AG04449 (cell line): ENCODE measurements at regions not wholly inside any gene's neighbourhood (a gene's known extent, or its start where the extent isn't known, plus 50 kb on each side); places are given as distances from the start of the nearest gene placed in this dataset.

Source experiments
- CTCF ChIA-PET: fragments of 350-600 bp; formaldehyde crosslinking; extraction: SDS; loops from one replicate; lab custom pipeline; 2021; ENCODE audit warnings: antibody characterized with exemption; lab: Yijun Ruan, JAX
- POLR2A ChIA-PET: fragments of 400-600, 350-600 bp; formaldehyde crosslinking; extraction: SDS; loops from one replicate; lab custom pipeline; 2020; ENCODE audit warnings: antibody characterized with exemption, inconsistent platforms; lab: Yijun Ruan, JAX
- DNase-seq: peaks from one replicate; pipeline ENCODE4 v3.0.0-alpha.2; 2010; ENCODE audit warnings: low read depth, low spot score
- H3K4me3 ChIP-seq: 2 replicates; pipeline ENCODE4 v1.5.1; 2011; ENCODE audit warnings: low read depth, mild to moderate bottlenecking, control low read depth, low read length
- TF ChIP-seq, protein P1 (sequence below): IDR thresholded peaks from one replicate; pipeline ENCODE4 v1.5.1; 2011; ENCODE audit warnings: mild to moderate bottlenecking, moderate library complexity, low read length, control low read depth, inconsistent platforms; ENCODE audit not compliant: insufficient read depth; ENCODE audit errors: missing control alignments

DNA sequence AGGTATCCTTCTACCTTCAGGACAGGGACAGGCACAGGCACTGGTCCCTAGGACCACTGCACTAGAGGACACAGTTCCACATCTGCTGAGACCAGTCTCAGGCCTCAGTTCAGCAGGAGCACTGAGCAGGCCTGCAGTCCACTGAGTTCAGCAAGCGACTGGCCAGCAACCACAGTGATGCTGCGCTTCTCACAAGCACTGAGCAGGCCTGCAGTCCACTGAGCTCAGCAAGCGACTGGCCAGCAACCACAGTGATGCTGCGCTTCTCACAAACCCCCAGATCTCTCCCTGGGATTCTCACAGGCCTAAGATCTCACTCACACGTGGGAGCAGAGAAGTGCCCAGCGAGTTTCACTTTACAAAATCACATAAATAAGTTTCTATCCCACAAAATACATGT lies 140.6 kb downstream of the IRS2 start:
- ChIA-PET CTCF (no interaction called here), POLR2A (no interaction called here)
- no peak for DNase-seq
- TF ChIP-seq, protein P1, sequence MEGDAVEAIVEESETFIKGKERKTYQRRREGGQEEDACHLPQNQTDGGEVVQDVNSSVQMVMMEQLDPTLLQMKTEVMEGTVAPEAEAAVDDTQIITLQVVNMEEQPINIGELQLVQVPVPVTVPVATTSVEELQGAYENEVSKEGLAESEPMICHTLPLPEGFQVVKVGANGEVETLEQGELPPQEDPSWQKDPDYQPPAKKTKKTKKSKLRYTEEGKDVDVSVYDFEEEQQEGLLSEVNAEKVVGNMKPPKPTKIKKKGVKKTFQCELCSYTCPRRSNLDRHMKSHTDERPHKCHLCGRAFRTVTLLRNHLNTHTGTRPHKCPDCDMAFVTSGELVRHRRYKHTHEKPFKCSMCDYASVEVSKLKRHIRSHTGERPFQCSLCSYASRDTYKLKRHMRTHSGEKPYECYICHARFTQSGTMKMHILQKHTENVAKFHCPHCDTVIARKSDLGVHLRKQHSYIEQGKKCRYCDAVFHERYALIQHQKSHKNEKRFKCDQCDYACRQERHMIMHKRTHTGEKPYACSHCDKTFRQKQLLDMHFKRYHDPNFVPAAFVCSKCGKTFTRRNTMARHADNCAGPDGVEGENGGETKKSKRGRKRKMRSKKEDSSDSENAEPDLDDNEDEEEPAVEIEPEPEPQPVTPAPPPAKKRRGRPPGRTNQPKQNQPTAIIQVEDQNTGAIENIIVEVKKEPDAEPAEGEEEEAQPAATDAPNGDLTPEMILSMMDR: no peak
- H3K4me3 ChIP-seq: no peak overlapping the region

DNA sequence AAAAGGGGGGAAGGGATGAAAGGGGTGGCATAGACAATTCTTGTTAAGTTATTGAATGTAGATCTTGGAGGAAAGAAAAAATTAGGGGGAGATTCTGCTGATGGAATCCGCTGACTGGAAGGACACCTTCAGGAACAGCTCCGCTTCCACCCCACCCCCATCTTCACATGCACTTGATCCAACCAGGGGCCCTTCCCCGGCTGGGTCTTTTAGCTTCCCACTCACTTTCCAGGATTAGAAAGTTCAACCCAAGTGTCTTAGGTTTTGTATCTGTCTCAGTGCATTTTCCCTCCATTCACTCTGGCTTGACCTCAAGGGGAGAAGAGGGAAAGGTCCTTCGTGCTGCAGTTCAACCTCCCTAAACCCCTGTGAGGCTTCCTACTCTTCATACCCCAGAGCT lies 141.4 kb downstream of the IRS2 start:
- TF ChIP-seq, protein P1: no peak
- ChIA-PET CTCF (interaction anchor here (0.8 kb wide), 1 partner anchor 9 kb away, joined by 3 read pairs; no protein-coding TSS in a partner anchor), POLR2A (no interaction called here)
- H3K4me3 ChIP-seq: no peak overlapping the region
- DNase-seq: no peak

DNA sequence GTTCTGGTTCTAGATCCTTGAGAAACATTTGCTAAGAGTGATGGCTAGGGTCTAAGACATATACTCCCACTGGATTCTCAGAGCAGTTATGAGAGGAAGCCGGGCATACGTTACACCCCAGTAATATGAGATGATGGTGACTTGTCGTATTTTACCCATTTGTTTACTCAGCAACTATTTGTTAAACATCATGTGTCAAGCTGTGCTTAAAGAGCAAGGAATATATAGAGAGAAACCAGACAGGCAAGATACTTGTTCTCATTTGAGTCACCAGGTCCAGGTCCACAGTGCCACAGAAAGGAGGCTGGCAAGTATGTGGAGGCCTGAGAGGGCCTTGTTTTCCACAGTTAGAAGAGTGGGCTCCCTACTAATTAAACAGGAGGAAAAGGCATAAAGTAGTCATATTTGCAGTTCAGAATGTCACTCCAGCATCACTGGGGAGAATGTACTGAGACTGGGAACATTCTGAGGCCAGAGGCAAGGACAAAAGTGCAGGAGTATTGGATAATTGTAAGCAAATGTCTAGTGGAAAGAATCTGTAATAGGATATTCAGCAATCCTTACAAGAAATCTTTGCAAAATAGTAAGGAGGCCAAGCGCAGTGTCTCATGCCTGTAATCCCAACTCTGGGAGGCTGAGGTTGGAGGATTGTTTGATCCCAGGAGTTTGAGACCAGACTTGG lies 142.2 kb downstream of the IRS2 start:
- ChIA-PET CTCF (interaction anchor here (0.8 kb wide), 1 partner anchor 8 kb away, joined by 3 read pairs; no protein-coding TSS in a partner anchor), POLR2A (no interaction called here)
- TF ChIP-seq, protein P1: no peak
- DNase-seq: no peak
- no peak overlapping the region for H3K4me3 ChIP-seq

DNA sequence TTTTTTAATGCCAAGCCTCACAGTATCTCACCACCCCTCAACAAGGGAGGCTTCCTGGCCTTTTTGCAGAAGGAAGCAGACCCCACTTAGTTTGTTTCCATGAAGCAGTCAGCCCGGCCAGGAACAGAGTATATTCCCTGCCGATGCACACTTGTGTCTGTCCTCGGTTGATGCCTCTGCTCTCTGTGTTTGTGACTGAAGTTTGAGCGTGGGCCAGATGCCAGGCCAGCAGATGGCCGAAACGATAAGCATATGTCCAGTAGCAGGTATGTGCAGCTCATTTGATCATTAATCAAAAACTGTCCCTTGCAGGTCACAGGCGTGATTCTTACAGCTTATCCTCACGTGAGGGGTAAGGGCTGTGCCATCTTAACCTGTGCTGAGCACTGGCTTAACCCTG lies 144.0 kb downstream of the IRS2 start:
- no peak overlapping the region for H3K4me3 ChIP-seq
- DNase-seq: no peak
- ChIA-PET POLR2A (no interaction called here), CTCF (no interaction called here)
- TF ChIP-seq, protein P1: no peak

DNA sequence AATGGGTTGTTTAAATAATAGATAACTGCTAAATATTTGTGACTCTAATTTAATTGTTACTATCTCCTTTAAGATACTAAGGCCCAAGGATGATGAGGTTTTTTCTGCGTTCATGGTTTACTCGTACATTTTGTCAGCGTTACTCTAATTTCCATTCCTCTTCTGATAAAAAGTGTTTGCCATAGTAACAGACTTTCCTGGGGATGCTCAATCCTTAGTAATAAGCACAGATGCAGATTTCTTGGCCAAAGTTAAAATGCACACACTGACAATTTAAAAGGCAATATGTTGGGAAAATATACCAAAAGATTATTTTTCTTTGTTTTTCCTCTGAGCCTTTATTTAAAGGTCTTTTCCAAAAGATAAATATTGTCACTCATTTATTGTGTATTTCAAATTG lies 149.6 kb downstream of the IRS2 start:
- DNase-seq: no peak
- CTCF ChIA-PET: no interaction called here
- H3K4me3 ChIP-seq: no peak overlapping the region
- POLR2A ChIA-PET: no interaction called here
- TF ChIP-seq, protein P1: no peak

DNA sequence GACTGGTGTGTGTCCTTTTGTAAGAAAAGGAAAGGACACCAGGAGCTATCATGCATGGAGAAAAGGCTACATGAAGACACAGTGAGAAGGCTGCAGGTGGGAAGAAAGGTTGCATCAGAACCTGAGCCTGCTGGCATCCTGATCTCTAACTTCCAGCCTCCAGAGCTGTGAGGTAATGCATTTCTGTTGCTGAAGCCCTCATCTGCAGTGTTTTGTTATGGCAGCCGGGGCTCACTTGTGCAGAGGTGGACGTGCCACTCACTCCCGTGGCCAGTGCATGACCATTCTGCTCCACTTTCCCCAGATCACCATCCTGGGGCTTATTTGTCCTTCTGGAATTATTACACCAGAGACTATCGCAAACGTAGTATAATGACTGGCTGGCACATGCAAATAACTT lies 155.3 kb downstream of the IRS2 start:
- TF ChIP-seq, protein P1: no peak
- ChIA-PET POLR2A (no interaction called here), CTCF (no interaction called here)
- no peak overlapping the region for H3K4me3 ChIP-seq
- DNase-seq: no peak
